K562 (cell line): ENCODE measurements at regions not wholly inside any gene's neighbourhood (a gene's known extent, or its start where the extent isn't known, plus 50 kb on each side); places are given as distances from the start of the nearest gene placed in this dataset.

Experiments
- HNRNPL ChIP-seq: fragments of 200-400 bp; formaldehyde crosslinking; IDR thresholded peaks from 2 replicates; pipeline ENCODE4 v1.6.1; 2017; ENCODE audit warnings: low read depth, mild to moderate bottlenecking, low read length
- MEIS2 ChIP-seq: fragments of 450-650 bp; IDR thresholded peaks from 2 replicates; pipeline ENCODE4 v1.6.1; 2014; ENCODE audit warnings: mild to moderate bottlenecking; ENCODE audit not compliant: partially characterized antibody
- NR3C1 ChIP-seq: sonication (generic); formaldehyde crosslinking; IDR thresholded peaks from 2 replicates; pipeline ENCODE4 v1.8.1; 2022; ENCODE audit warnings: missing genetic modification reagents
- SRF ChIP-seq, 2 experiments: fragments of 250-450, 450-650 bp in 1 of 2; sonication (Bioruptor Pico) in 1 of 2; sonication (generic) in 1 of 2; formaldehyde crosslinking; IDR thresholded peaks; 2 replicates each; pipeline versions ENCODE4 v1.5.0 to v1.5.1; 2020 to 2022; ENCODE audit warnings: mild to moderate bottlenecking in 1 of 2, missing genetic modification reagents in 1 of 2
- TF ChIP-seq, protein P1 (sequence below): fragments of 250-450 bp; sonication (Bioruptor Pico); IDR thresholded peaks from 2 replicates; pipeline ENCODE4 v1.4.0; 2020; ENCODE audit warnings: mild to moderate bottlenecking

DNA sequence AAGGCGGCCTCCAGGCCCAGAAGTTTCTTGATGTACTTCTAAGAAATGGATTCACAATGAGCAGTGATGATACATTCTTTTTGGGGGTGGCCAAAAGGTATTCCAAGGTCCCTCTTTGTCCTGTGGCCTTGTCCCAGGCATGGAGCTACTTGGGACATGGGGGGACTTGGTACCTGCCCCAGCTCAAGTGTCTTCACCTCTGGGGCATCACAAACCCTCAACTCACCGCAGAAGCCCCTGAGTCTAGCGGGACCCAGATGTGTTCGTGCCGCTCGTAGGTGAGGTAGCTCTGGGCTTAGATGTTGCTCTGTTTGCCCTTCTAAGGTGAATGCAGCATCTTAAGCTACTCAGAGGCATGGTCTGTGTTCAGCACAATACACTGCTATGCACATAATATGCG lies 338.0 kb upstream of the IRX4 start:
- TF ChIP-seq MEIS2, result no peak
- TF ChIP-seq HNRNPL, result no peak
- TF ChIP-seq, protein P1, sequence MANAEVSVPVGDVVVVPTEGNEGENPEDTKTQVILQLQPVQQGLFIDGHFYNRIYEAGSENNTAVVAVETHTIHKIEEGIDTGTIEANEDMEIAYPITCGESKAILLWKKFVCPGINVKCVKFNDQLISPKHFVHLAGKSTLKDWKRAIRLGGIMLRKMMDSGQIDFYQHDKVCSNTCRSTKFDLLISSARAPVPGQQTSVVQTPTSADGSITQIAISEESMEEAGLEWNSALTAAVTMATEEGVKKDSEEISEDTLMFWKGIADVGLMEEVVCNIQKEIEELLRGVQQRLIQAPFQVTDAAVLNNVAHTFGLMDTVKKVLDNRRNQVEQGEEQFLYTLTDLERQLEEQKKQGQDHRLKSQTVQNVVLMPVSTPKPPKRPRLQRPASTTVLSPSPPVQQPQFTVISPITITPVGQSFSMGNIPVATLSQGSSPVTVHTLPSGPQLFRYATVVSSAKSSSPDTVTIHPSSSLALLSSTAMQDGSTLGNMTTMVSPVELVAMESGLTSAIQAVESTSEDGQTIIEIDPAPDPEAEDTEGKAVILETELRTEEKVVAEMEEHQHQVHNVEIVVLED (CRISPR knock-in tag), result no peak
- no peak for TF ChIP-seq NR3C1 (CRISPR knock-in tag)
- TF ChIP-seq SRF (CRISPR knock-in tag; IDR thresholded peaks at IDR 0.05), result no peak
